ENCODE measurements at regions not wholly inside any gene's neighbourhood (a gene's known extent, or its start where the extent isn't known, plus 50 kb on each side); places are given as distances from the start of the nearest gene placed in this dataset.
"Not testable (repeated sequence)": the region's sequence is repeated elsewhere in the genome, so short reads cannot be mapped to it uniquely, and the experiment has no call there.

- DNase-seq: no peak
Observed at GRCh38 chr12:33187409-33187808, 252.2 kb downstream of the SYT10 start.

GRCh38 chr12:33184161-33184560, 255.5 kb downstream of the SYT10 start:
- DNase-seq: no peak

- no peak for DNase-seq
Observed at GRCh38 chr12:33182485-33182884, 257.1 kb downstream of the SYT10 start.

- DNase-seq: no peak
Observed at GRCh38 chr12:33180918-33181317, 258.7 kb downstream of the SYT10 start.

GRCh38 chr12:33166260-33166659, 269.7 kb upstream of the PKP2 start:
- DNase-seq: not testable (repeated sequence)

GRCh38 chr12:33156042-33156441, 259.5 kb upstream of the PKP2 start:
- no peak for DNase-seq

GRCh38 chr12:33147292-33147691, 250.7 kb upstream of the PKP2 start:
- not testable (repeated sequence) for DNase-seq

- DNase-seq: no peak
Observed at GRCh38 chr12:33129500-33129899, 232.9 kb upstream of the PKP2 start.

- DNase-seq: no peak
Observed at GRCh38 chr12:33125755-33126154, 229.2 kb upstream of the PKP2 start.

GRCh38 chr12:33116284-33116683, 219.7 kb upstream of the PKP2 start:
- DNase-seq: no peak

- no peak for DNase-seq
Observed at GRCh38 chr12:33115716-33116115, 219.1 kb upstream of the PKP2 start.

GRCh38 chr12:33111850-33112249, 215.3 kb upstream of the PKP2 start:
- DNase-seq: no peak

GRCh38 chr12:33107827-33108226, 211.2 kb upstream of the PKP2 start:
- DNase-seq: not testable (repeated sequence)

- no peak for DNase-seq
Observed at GRCh38 chr12:33093534-33093933, 197.0 kb upstream of the PKP2 start.

GRCh38 chr12:33087876-33088275, 191.3 kb upstream of the PKP2 start:
- not testable (repeated sequence) for DNase-seq

- DNase-seq: not testable (repeated sequence)
Observed at GRCh38 chr12:33076401-33076800, 179.8 kb upstream of the PKP2 start.

GRCh38 chr12:33075130-33075766, 178.7 kb upstream of the PKP2 start:
- DNase-seq: not testable (repeated sequence)

GRCh38 chr12:33061844-33062243, 165.3 kb upstream of the PKP2 start:
- DNase-seq: no peak

- DNase-seq: no peak
Observed at GRCh38 chr12:33054371-33054770, 157.8 kb upstream of the PKP2 start.

- DNase-seq: no peak
Observed at GRCh38 chr12:33052141-33053051, 155.8 kb upstream of the PKP2 start.

GRCh38 chr12:33047666-33048065, 151.1 kb upstream of the PKP2 start:
- DNase-seq: no peak

GRCh38 chr12:33044447-33044846, 147.9 kb upstream of the PKP2 start:
- DNase-seq: no peak

- DNase-seq: no peak
Observed at GRCh38 chr12:33041562-33041961, 145.0 kb upstream of the PKP2 start.

- not testable (repeated sequence) for DNase-seq
Observed at GRCh38 chr12:33033999-33034398, 137.4 kb upstream of the PKP2 start.

Data from NCI-H69 (cell line).